Common myeloid progenitor, CD34-positive (primary cell): ENCODE measurements at regions not wholly inside any gene's neighbourhood (a gene's known extent, or its start where the extent isn't known, plus 50 kb on each side); places are given as distances from the start of the nearest gene placed in this dataset.
"Not testable (repeated sequence)": the region's sequence is repeated elsewhere in the genome, so short reads cannot be mapped to it uniquely, and the experiment has no call there.

Experiments
- CTCF ChIA-PET: fragments of 350-600 bp; sonication (Branson Sonifier 250); formaldehyde crosslinking; loops from one replicate; lab custom pipeline; 2021; ENCODE audit warnings: antibody characterized with exemption; lab: Charles Lee
- POLR2A ChIA-PET: fragments of 350-600 bp; sonication (Branson Sonifier 250); formaldehyde crosslinking; loops from one replicate; lab custom pipeline; 2021; ENCODE audit warnings: antibody characterized with exemption; lab: Charles Lee
- DNase-seq, 3 donors: peaks; one replicate each; pipeline versions ENCODE4 v3.0.0 to v3.0.0-alpha.2; 2013
- H3K27ac ChIP-seq, 2 experiments: 1 replicate in 1 of 2; 2 replicates in 1 of 2; pipeline ENCODE4 v1.7.0; 2013; ENCODE audit warnings: inconsistent platforms in 2 of 2, low read length in 2 of 2, mild to moderate bottlenecking in 2 of 2, low read depth in 1 of 2, moderate library complexity in 1 of 2; ENCODE audit not compliant: severe bottlenecking in 2 of 2, insufficient read depth in 1 of 2, poor library complexity in 1 of 2
- H3K27me3 ChIP-seq, 5 experiments: replicated peaks in 2 of 5; 1 replicate in 3 of 5; 2 replicates in 2 of 5; pipeline versions ENCODE4 v1.6.1 to v1.7.0; 2013; ENCODE audit warnings: low read length in 4 of 5, mild to moderate bottlenecking in 2 of 5, moderate library complexity in 2 of 5, inconsistent platforms in 1 of 5; ENCODE audit not compliant: insufficient read depth in 5 of 5, control insufficient read depth in 4 of 5
- H3K36me3 ChIP-seq, 4 experiments: 1 replicate in 2 of 4; 2 replicates in 2 of 4; pipeline versions ENCODE4 v1.6.1 to v1.7.0; 2013; ENCODE audit warnings: low read length in 3 of 4, control low read depth in 1 of 4, mild to moderate bottlenecking in 1 of 4; ENCODE audit not compliant: control insufficient read depth in 4 of 4, insufficient read depth in 4 of 4
- H3K4me1 ChIP-seq, 4 experiments: 1 replicate in 3 of 4; 2 replicates in 1 of 4; pipeline versions ENCODE4 v1.6.1 to v1.7.1; 2013; ENCODE audit warnings: low read length in 3 of 4, mild to moderate bottlenecking in 3 of 4, control low read depth in 1 of 4, inconsistent platforms in 1 of 4, moderate library complexity in 1 of 4; ENCODE audit not compliant: control insufficient read depth in 4 of 4, insufficient read depth in 4 of 4; ENCODE audit errors: control extremely low read depth in 1 of 4
- H3K4me3 ChIP-seq, 7 experiments: 1 replicate in 4 of 7; 2 replicates in 3 of 7; pipeline versions ENCODE4 v1.5.1 to v1.7.0; 2013; ENCODE audit warnings: mild to moderate bottlenecking in 7 of 7, low read length in 6 of 7, moderate library complexity in 6 of 7, inconsistent platforms in 2 of 7, low read depth in 2 of 7, control low read depth in 1 of 7; ENCODE audit not compliant: insufficient read depth in 4 of 7, control insufficient read depth in 1 of 7; ENCODE audit errors: extremely low read depth in 1 of 7
- H3K9me3 ChIP-seq, 5 experiments: 1 replicate in 4 of 5; 2 replicates in 1 of 5; pipeline versions ENCODE4 v1.6.1 to v1.7.1; 2013; ENCODE audit warnings: low read length in 4 of 5, mild to moderate bottlenecking in 2 of 5, inconsistent platforms in 1 of 5, low read depth in 1 of 5, moderate library complexity in 1 of 5; ENCODE audit not compliant: control insufficient read depth in 4 of 5, insufficient read depth in 2 of 5; ENCODE audit errors: control extremely low read depth in 1 of 5
- WGBS: methylation state at CpG from one replicate; pipeline ENCODE4 v1.1.5; 2013; ENCODE audit not compliant: insufficient coverage; 5-methylcytosine and 5-hydroxymethylcytosine counted together

- H3K27ac ChIP-seq, H3K4me1 ChIP-seq, H3K36me3 ChIP-seq, H3K4me3 ChIP-seq, CTCF ChIA-PET, POLR2A ChIA-PET, H3K27me3 ChIP-seq, DNase-seq, H3K9me3 ChIP-seq: not testable (repeated sequence)
Measured at GRCh38 chrX:46223499-46223898, 321.7 kb downstream of the ZNF674 start.

- no peak for DNase-seq
- Histone ChIP-seq H3K27me3 (no peaks in the 10 kb centered on the region), H3K27ac (no peak overlapping the region), H3K36me3 (no peaks in the 10 kb centered on the region), H3K4me1 (no peaks in the 10 kb centered on the region), H3K4me3 (no peak overlapping the region), H3K9me3 (no peaks in the 10 kb centered on the region)
- POLR2A ChIA-PET, result no interaction called here
- CTCF ChIA-PET, result no interaction called here
- 86% methylated on average over 2 of the region's 3 CpGs for WGBS
Measured at GRCh38 chrX:46220822-46221221, 324.4 kb downstream of the ZNF674 start.

- H3K27ac ChIP-seq, result no peak overlapping the region
- H3K27me3 ChIP-seq, result no peaks in the 10 kb centered on the region
- no peaks in the 10 kb centered on the region for H3K4me1 ChIP-seq
- H3K4me3 ChIP-seq, result no peak overlapping the region
- 62% methylated on average over 1 of the region's 1 CpG for WGBS
- no peak for DNase-seq
- POLR2A ChIA-PET, result no interaction called here
- CTCF ChIA-PET, result no interaction called here
- H3K9me3 ChIP-seq, result no peaks in the 10 kb centered on the region
- no peaks in the 10 kb centered on the region for H3K36me3 ChIP-seq
Measured at GRCh38 chrX:46218373-46218772, 326.8 kb downstream of the ZNF674 start.

- WGBS, result 100% methylated on average over 1 of the region's 2 CpGs
- H3K27me3 ChIP-seq, result no peaks in the 10 kb centered on the region
- H3K9me3 ChIP-seq, result no peaks in the 10 kb centered on the region
- H3K4me1 ChIP-seq, result no peaks in the 10 kb centered on the region
- no peak for DNase-seq
- ChIA-PET POLR2A (no interaction called here), CTCF (no interaction called here)
- H3K36me3 ChIP-seq, result no peaks in the 10 kb centered on the region
- H3K27ac ChIP-seq, result no peak overlapping the region
- H3K4me3 ChIP-seq, result no peak overlapping the region
Measured at GRCh38 chrX:46216406-46216805, 328.8 kb downstream of the ZNF674 start.

- H3K9me3 ChIP-seq, result no peaks in the 10 kb centered on the region
- CTCF ChIA-PET, result no interaction called here
- DNase-seq, result no peak
- H3K27ac ChIP-seq, result no peak overlapping the region
- POLR2A ChIA-PET, result no interaction called here
- H3K36me3 ChIP-seq, result no peaks in the 10 kb centered on the region
- H3K4me1 ChIP-seq, result peaks cover 0 to 6% (median 0%) of the 10 kb centered on the region in 4 experiments
- H3K4me3 ChIP-seq, result no peak overlapping the region
- WGBS, result 100% methylated on average over 2 of the region's 4 CpGs
- no peaks in the 10 kb centered on the region for H3K27me3 ChIP-seq
Measured at GRCh38 chrX:46211079-46211478, 334.1 kb downstream of the ZNF674 start.

GRCh38 chrX:46209768-46210167 is 335.5 kb downstream of the ZNF674 start:
- no peak overlapping the region for H3K4me3 ChIP-seq
- 74% methylated on average over 3 of the region's 4 CpGs for WGBS
- no peaks in the 10 kb centered on the region for H3K27me3 ChIP-seq
- CTCF ChIA-PET, result no interaction called here
- H3K9me3 ChIP-seq, result no peaks in the 10 kb centered on the region
- peaks cover 0 to 6% (median 0%) of the 10 kb centered on the region in 4 experiments for H3K4me1 ChIP-seq
- H3K36me3 ChIP-seq, result no peaks in the 10 kb centered on the region
- POLR2A ChIA-PET, result no interaction called here
- DNase-seq, result no peak
- no peak overlapping the region for H3K27ac ChIP-seq

GRCh38 chrX:46209037-46209436 is 336.2 kb downstream of the ZNF674 start:
- H3K4me1 ChIP-seq, result peaks cover 0 to 6% (median 0%) of the 10 kb centered on the region in 4 experiments
- DNase-seq, result no peak
- POLR2A ChIA-PET, result no interaction called here
- no peaks in the 10 kb centered on the region for H3K36me3 ChIP-seq
- H3K27ac ChIP-seq, result no peak overlapping the region
- no peaks in the 10 kb centered on the region for H3K9me3 ChIP-seq
- no peaks in the 10 kb centered on the region for H3K27me3 ChIP-seq
- CTCF ChIA-PET, result no interaction called here
- H3K4me3 ChIP-seq, result no peak overlapping the region
